ENCODE measurements at regions not wholly inside any gene's neighbourhood (a gene's known extent, or its start where the extent isn't known, plus 50 kb on each side); places are given as distances from the start of the nearest gene placed in this dataset.

GRCh38 chr13:26824581-26824980 is 64.0 kb upstream of the GPR12 start:
- DNase-seq (ENCODE audit: low read depth), result no peak

DNA sequence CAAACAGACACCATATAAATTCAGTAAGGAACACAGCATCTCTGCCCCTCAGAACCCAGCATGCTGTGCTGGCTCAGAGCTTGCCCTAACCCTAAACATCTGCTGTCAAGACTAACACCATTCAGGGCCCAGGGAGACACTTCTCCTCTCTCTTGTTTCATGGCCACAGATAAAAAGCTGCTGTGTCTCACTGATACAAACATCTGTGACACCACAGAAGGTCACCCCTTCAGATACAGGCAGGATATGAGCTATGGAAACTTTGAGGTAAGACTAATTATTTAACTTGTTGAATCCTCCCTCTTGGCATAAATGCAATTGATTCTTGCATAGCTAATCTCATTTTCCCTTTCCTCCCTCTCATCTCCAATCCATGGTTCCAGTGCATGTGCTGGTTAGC is 61.6 kb upstream of the GPR12 start:
- H3K4me3 ChIP-seq (ENCODE audit: low read depth, low read length), result no peak overlapping the region
- no peak for DNase-seq (ENCODE audit: low read depth)
- TF ChIP-seq, protein P1, sequence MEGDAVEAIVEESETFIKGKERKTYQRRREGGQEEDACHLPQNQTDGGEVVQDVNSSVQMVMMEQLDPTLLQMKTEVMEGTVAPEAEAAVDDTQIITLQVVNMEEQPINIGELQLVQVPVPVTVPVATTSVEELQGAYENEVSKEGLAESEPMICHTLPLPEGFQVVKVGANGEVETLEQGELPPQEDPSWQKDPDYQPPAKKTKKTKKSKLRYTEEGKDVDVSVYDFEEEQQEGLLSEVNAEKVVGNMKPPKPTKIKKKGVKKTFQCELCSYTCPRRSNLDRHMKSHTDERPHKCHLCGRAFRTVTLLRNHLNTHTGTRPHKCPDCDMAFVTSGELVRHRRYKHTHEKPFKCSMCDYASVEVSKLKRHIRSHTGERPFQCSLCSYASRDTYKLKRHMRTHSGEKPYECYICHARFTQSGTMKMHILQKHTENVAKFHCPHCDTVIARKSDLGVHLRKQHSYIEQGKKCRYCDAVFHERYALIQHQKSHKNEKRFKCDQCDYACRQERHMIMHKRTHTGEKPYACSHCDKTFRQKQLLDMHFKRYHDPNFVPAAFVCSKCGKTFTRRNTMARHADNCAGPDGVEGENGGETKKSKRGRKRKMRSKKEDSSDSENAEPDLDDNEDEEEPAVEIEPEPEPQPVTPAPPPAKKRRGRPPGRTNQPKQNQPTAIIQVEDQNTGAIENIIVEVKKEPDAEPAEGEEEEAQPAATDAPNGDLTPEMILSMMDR (IDR thresholded peaks at IDR 0.05; ENCODE audit: control insufficient read depth, extremely low read depth, insufficient read depth), result no peak

More at GRCh38 chr13:26824581-26824980, 64.0 kb upstream of the GPR12 start:
- TF ChIP-seq, protein P1 (IDR thresholded peaks at IDR 0.05; ENCODE audit: control insufficient read depth, extremely low read depth, insufficient read depth), result no peak
- H3K4me3 ChIP-seq (ENCODE audit: low read depth, low read length), result no peak overlapping the region

DNA sequence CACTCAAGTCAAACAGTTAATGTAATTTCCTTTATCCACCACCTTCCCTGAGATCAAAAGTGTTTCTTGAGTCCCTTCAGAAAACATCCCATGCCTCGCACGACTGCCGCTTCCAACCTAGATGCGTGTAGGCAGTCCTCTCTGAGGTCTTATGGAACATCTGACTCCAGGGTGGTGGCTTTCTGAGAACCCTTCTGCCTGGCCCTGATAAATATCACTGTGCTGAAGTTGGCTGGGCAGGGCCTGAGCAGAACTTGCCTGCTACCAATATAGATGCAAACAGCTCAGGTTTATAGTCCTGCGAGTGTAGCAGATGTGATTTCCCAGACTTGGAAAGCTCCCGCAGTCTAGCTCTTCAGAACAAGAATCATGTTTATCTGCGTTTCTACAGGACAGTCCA is 61.1 kb upstream of the GPR12 start:
- no peak for DNase-seq (ENCODE audit: low read depth)
- TF ChIP-seq, protein P1 (IDR thresholded peaks at IDR 0.05; ENCODE audit: control insufficient read depth, extremely low read depth, insufficient read depth), result no peak
- H3K4me3 ChIP-seq (ENCODE audit: low read depth, low read length), result no peak overlapping the region

DNA sequence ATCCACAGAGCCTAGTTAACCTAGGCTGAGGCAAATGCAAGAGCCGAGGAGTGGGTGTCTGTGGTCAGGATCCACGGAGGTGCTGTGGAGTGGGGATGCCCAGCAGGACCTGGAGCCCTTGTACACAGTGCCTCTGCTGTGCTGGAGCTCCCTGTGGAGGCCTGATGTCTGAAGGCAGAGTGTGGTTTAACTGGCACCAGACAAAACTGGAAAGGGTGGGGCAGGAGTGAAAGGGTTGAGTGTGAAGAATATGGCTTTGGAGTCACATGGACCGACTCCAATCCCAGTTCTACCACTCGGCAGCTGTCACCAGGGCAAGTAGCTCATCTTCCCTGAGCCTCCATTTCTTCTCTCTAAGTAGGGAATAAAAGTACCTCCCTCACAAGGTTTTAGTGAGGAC is 60.3 kb upstream of the GPR12 start:
- TF ChIP-seq, protein P1 (IDR thresholded peaks at IDR 0.05; ENCODE audit: control insufficient read depth, extremely low read depth, insufficient read depth), result no peak
- no peak overlapping the region for H3K4me3 ChIP-seq (ENCODE audit: low read depth, low read length)
- DNase-seq (ENCODE audit: low read depth), result no peak

- TF ChIP-seq, protein P1 (IDR thresholded peaks at IDR 0.05; ENCODE audit: control insufficient read depth, extremely low read depth, insufficient read depth), result no peak
- DNase-seq (ENCODE audit: low read depth), result no peak
- no peak overlapping the region for H3K4me3 ChIP-seq (ENCODE audit: low read depth, low read length)
Measured at GRCh38 chr13:26819046-26819445, 58.5 kb upstream of the GPR12 start.

DNA sequence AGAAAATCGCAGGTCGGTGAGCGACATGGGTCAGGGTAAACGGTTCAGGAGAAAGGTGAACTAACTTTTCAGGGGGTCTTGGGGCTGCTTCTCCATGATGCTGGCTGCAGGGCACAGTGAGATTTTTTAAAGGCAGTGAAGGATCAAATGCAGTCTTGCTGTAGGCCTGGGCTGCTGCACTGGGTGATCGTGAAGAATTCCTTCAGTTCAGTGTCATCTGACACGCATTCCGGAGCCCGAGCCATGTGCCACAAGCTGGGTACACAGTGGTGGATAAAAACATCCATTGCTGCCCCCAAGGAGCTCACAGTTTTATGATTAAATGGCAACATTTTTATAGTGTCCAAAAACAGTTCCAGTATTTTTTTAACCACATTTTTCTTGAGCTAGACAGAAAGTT is 56.3 kb upstream of the GPR12 start:
- no peak overlapping the region for H3K4me3 ChIP-seq (ENCODE audit: low read depth, low read length)
- no peak for DNase-seq (ENCODE audit: low read depth)
- TF ChIP-seq, protein P1 (IDR thresholded peaks at IDR 0.05; ENCODE audit: control insufficient read depth, extremely low read depth, insufficient read depth), result no peak

DNA sequence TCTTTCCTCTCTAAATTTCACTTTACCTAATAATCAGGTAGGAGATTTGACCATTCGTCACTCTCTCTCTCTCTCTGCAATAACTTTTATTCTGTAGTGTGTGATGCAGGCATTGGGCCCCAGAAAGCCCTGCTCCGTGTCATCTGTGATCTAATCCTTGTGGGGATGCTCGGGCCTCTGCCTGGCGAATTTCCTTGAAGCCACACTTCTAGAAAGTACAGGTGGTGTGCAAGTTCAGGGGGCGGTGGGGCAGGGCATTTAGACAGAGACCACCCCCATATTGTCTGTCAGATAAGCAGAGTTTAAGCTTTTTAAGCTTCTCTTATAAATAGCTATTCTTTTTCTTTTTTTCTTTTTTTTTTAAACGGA is 53.4 kb upstream of the GPR12 start:
- no peak for DNase-seq (ENCODE audit: low read depth)
- TF ChIP-seq, protein P1 (IDR thresholded peaks at IDR 0.05; ENCODE audit: control insufficient read depth, extremely low read depth, insufficient read depth), result no peak
- H3K4me3 ChIP-seq (ENCODE audit: low read depth, low read length), result no peak overlapping the region
